ENCODE measurements at regions not wholly inside any gene's neighbourhood (a gene's known extent, or its start where the extent isn't known, plus 50 kb on each side); places are given as distances from the start of the nearest gene placed in this dataset.
A peak's percentile ranks its signal among the peaks of the same experiment; 100 is the strongest.

GRCh38 chr5:67730917-67731474, 484.6 kb upstream of the PIK3R1 start:
- no peaks in the 10 kb centered on the region for H3K36me3 ChIP-seq (ENCODE audit: control insufficient read depth in 2 of 3, insufficient read depth in 3 of 3, low read length in 3 of 3)
- H3K9ac ChIP-seq (ENCODE audit: low read length in 3 of 3) = no peak overlapping the region
- H3K27ac ChIP-seq (ENCODE audit: low read depth in 2 of 2, low read length in 2 of 2) = no peak overlapping the region
- intact Hi-C loops (cut with DNase I) = no loop called here
- no peak for TF ChIP-seq CTCF (IDR thresholded peaks at IDR 0.05; ENCODE audit: borderline replicate concordance, extremely low read depth, insufficient read depth)
- no peak overlapping the region for H3K4me3 ChIP-seq (ENCODE audit: low read length in 3 of 3)
- peaks cover 0 to 3% (median 0%) of the 10 kb centered on the region in 3 donors for H3K4me1 ChIP-seq (ENCODE audit: control insufficient read depth in 2 of 3, insufficient read depth in 2 of 3, low read depth in 1 of 3, low read length in 3 of 3)
- DNase-seq (no peak), FAIRE-seq (no peak)
- H3K27me3 ChIP-seq (ENCODE audit: control insufficient read depth, insufficient read depth, low read length) = no peaks in the 10 kb centered on the region
- no peaks in the 10 kb centered on the region for H3K9me3 ChIP-seq (ENCODE audit: control insufficient read depth in 2 of 3, insufficient read depth in 1 of 3, low read length in 3 of 3)

- TF ChIP-seq CTCF (IDR thresholded peaks at IDR 0.05; ENCODE audit: borderline replicate concordance, extremely low read depth, insufficient read depth) = no peak
- H3K27ac ChIP-seq (ENCODE audit: low read depth in 2 of 2, low read length in 2 of 2) = no peak overlapping the region
Observed at GRCh38 chr5:67728326-67728890, 487.1 kb upstream of the PIK3R1 start.

GRCh38 chr5:67725604-67726003, 490.0 kb upstream of the PIK3R1 start:
- no peak for FAIRE-seq
- Histone ChIP-seq H3K9ac (ENCODE audit: low read length in 3 of 3) (no peak overlapping the region), H3K27ac (ENCODE audit: low read depth in 2 of 2, low read length in 2 of 2) (no peak overlapping the region), H3K4me1 (ENCODE audit: control insufficient read depth in 2 of 3, insufficient read depth in 2 of 3, low read depth in 1 of 3, low read length in 3 of 3) (peaks cover 0 to 3% (median 0%) of the 10 kb centered on the region in 3 donors), H3K27me3 (ENCODE audit: control insufficient read depth, insufficient read depth, low read length) (no peaks in the 10 kb centered on the region), H3K4me3 (ENCODE audit: low read length in 3 of 3) (no peak overlapping the region), H3K9me3 (ENCODE audit: control insufficient read depth in 2 of 3, insufficient read depth in 1 of 3, low read length in 3 of 3) (no peaks in the 10 kb centered on the region), H3K36me3 (ENCODE audit: control insufficient read depth in 2 of 3, insufficient read depth in 3 of 3, low read length in 3 of 3) (no peaks in the 10 kb centered on the region)
- DNase-seq = peak in 2 of 5 donors; percentile 49 to 79
- no peak for TF ChIP-seq CTCF (IDR thresholded peaks at IDR 0.05; ENCODE audit: borderline replicate concordance, extremely low read depth, insufficient read depth)
- intact Hi-C loops (cut with DNase I) = no loop called here

More at GRCh38 chr5:67728326-67728890, 487.1 kb upstream of the PIK3R1 start:
- intact Hi-C loops (cut with DNase I) = no loop called here
- no peak overlapping the region for H3K4me3 ChIP-seq (ENCODE audit: low read length in 3 of 3)
- FAIRE-seq (no peak), DNase-seq (no peak)
- no peaks in the 10 kb centered on the region for H3K9me3 ChIP-seq (ENCODE audit: control insufficient read depth in 2 of 3, insufficient read depth in 1 of 3, low read length in 3 of 3)
- H3K9ac ChIP-seq (ENCODE audit: low read length in 3 of 3) = no peak overlapping the region
- peaks cover 0 to 3% (median 0%) of the 10 kb centered on the region in 3 donors for H3K4me1 ChIP-seq (ENCODE audit: control insufficient read depth in 2 of 3, insufficient read depth in 2 of 3, low read depth in 1 of 3, low read length in 3 of 3)
- H3K36me3 ChIP-seq (ENCODE audit: control insufficient read depth in 2 of 3, insufficient read depth in 3 of 3, low read length in 3 of 3) = no peaks in the 10 kb centered on the region
- H3K27me3 ChIP-seq (ENCODE audit: control insufficient read depth, insufficient read depth, low read length) = no peaks in the 10 kb centered on the region

Measured in kidney (tissue), 13 donors.